Fibroblast of skin of back (primary cell): ENCODE measurements at regions not wholly inside any gene's neighbourhood (a gene's known extent, or its start where the extent isn't known, plus 50 kb on each side); places are given as distances from the start of the nearest gene placed in this dataset.

Experiments used
- DNase-seq: peaks from one replicate; pipeline ENCODE4 v3.0.0-alpha.2; 2013

DNA sequence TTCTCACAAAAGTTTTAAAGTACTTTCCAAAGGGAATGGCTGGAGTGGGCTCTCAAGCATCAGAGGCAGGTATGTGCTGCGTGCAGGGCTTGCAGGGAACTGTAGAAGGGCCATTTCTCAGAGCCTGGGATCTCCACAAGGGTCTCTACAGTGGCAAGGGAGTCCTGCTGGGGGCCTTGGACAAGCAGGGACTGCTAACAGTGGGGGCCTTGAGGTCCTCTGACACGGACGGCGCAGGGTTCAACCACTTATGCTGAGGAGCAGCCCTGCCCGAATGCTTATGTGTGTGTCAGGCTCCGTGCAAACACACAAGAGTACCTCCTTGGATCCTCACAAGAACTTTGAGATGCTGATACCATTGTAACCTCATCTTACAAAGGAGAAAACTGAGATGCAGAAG, 342.1 kb upstream of the COBL start:
- no peak for DNase-seq

DNA sequence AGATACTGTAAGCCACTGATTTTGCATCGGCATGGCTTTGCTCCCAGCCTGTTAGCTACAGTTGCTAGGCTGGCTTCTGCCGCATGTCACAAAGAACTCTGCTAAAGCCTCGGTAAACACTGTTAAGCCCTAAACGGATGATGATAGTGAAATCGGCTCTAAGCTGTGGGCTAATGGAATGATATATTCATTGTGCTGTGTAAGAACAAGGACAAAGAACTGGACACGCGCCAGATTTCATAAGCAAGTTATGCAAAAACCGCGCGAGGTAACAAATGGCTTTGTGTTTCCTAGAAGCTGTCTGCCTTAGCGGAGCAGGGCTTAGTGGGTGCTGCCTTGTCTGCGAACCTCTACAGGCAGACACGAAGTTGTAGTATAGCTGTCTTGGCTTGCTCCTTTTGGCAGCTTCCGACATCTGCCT, 331.3 kb upstream of the COBL start:
- DNase-seq, result no peak

DNA sequence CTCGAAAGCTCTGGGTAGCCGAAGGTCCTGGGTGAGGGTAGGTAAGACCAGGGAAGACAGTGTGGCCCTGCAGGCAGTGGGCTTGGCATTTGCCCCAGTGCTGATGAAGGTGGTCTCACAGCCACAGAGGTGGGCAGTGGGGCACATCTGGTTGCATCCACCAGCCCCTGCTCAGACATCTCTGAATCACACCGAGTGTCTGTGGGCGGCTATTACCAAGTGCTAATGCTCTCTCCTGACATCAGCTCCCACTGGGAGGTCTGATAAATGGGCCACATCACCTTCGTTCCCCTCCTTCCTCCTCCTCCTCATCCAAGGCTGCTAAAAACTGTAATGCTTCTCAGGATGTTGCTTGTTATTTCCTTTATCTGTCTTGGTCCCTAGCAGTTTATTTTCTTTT, 330.9 kb upstream of the COBL start:
- DNase-seq, result no peak

DNA sequence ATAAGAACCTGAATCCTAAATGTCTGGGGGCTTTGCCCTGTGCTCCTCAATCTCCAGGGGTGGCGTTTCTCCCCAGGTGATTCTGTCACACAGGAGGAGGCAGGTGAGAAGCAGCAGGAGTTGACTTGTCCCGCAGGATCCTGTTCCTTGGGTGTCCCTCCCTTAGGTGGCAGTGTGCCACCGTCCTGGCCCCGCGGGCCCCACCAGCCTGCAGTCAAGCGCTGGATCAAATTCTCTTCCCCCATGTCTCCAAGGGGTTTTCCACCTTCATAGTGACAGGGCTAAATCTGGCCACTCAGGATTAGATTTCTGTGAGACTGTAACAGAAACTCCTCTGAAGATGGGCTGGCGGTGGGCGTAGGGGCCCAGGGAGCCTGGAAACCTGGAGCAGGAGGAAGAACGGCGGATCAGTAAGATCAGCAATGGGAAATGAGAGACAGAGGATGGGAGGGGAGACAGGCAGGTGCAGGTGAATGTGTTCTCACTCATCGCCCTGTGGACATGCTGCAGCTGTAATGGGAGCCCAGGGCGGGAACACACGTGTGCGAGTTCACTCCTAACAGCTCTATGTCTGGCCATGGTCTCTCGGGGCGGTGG, 329.2 kb upstream of the COBL start:
- no peak for DNase-seq

DNA sequence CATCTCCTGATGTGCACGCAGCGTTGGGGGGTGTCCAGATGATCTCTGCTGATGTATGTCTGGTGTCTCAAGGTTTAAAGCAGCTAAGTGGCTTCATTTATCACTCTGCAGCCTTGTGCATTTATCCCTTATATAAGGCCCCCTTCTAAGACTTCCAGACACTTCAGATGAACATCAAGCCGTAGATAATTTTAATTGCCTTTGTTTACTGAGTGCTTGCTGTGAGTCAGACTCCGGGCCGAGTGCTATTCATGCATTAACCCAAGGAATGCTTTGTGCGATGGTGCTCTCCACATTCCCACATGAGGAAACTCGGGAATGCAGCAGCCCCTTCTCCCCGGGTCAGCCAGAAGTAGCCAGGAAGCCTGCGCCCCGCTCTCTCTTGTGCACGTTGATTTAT, 328.6 kb upstream of the COBL start:
- no peak for DNase-seq

DNA sequence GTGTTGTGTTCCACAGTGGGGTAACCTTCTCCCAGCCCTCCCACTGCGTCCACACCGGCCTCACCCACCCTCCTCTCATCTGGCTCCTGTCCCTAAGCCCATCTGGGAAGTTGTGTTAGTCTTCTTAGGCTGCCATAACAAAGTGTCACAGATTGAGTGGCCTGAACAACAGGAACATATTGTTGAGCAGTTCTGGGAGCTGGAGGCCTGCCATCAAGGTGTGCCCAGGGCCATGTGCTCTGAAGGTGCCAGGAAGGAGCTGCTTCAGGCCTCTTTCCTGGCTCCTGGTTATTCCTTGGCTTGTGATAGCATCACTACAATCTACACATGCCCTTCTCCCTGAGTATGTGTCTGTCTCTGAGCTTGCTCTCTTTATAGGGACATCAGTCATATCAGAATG, 327.6 kb upstream of the COBL start:
- no peak for DNase-seq

DNA sequence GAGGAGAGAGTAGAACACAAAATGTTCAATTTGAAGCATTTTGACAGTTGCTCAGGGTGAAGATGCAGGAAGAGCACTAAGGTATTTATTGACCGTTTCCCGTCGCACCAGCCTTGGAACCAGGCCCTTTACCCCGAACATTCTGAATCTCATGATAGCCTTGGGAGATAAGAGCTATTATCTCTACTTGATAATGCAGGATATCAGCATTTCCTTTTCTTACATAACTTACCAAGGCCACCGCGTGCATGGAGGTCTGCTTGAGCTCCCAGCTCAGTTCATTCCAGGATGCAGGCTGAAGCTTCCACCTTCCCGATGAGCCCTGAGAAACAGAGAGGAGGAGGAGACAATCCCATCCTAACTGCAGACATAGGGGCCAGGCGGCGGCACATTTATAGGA, 324.2 kb upstream of the COBL start:
- no peak for DNase-seq

DNA sequence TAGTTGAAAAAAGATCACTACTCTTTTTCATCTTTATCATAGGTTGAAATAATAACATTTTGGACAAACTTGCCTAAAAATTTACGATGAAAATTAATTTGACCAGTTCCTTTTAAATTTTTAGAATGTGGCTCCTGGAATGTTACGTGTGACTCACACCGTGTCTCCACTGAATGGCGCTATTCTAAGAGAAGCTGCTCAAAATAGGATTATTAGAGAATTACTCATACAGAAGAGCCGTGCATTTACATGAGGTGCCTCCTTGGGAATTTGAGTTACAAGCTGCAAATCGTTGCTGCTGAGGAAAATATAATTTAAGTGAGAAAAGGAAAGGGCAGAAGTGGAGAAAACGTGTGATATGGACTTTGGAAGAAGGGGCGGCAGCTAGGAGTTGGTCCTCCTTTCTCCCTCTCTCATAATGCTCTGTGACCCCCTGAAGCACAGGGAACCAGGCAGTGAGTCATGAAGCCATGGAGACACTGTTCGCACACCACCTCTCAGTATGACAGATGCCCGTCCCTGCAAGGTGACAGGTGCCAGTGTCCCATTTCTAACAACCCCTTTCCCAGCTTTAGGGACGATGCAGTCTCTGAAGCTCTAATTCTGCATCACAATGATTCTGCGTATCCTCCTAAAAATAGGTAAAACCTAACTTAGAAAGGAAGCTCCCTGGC, 323.2 kb upstream of the COBL start:
- DNase-seq, result no peak

DNA sequence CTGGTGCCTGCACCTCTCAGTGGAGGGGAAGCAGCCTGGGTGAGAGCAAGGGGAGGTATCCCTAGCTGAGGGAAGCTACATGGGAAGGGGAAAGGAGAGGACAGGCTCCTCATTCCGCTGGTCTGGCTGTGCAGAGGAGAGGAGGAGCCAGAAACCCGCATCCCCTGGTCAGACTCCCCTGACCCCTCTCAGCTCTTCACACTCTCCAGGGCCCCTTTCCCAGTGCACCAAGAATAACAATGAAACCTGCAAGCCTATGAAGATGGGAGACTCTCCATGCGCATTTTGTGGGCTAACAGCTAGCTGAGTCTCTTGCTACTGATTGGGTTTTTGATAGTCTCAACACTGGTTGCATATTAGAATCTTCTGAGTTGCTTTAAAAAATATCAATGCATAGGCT, 319.9 kb upstream of the COBL start:
- DNase-seq, result no peak

DNA sequence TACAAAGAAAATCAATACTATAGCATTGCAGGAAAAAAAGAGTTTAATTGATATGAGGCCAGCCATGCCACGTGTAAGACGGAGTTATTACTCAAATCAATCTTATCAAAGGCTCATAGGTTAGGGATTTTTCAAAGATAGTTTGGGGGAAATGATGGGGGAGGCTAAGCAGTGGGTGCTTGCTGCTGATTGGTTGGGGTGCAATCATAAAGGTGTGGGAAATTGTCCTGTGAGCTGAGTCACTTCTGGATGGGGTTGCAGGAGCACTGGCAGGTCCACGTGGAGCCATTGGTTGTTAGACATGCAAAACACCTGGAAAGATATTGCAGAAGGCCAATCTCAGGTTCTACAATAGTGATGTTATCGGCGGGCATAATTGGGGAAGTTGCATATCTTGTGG, 319.2 kb upstream of the COBL start:
- no peak for DNase-seq

DNA sequence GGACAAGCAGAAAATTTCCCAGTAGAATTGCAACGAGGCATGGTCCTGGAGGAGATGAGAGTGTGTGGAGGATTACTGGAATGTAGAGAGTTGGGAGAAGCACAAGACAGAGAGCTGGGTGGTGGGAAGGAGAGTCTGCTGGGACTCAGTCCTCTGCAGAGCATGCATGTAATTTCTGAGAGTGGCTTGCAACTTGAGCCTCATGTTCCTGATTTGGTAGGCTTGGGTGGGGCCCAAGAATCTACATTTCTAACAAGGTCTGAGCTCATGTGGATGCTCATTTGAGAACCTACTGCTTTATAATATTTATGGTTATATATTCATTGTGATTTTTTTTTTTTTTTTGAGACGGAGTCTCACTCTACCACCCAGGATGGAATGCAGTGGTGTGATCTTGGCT, 317.9 kb upstream of the COBL start:
- DNase-seq, result no peak

DNA sequence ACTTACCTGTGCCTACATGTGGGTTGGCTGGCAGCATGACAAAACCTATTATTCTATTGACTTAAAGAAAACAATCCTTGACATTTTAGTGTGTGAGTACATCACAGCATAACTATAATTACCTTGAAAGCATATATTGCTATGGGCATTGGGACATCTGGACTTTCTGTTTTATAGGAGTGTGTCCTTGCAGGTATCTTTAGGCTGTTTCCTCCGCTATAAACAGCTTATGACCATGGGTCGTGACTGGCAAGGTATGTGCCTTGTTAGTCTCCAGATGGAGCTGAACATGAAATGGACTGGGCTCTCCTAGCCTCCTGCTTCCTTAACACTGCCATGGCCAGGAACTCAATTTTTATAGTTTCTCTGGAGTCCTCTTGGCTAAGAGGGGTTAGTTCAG, 317.4 kb upstream of the COBL start:
- no peak for DNase-seq

DNA sequence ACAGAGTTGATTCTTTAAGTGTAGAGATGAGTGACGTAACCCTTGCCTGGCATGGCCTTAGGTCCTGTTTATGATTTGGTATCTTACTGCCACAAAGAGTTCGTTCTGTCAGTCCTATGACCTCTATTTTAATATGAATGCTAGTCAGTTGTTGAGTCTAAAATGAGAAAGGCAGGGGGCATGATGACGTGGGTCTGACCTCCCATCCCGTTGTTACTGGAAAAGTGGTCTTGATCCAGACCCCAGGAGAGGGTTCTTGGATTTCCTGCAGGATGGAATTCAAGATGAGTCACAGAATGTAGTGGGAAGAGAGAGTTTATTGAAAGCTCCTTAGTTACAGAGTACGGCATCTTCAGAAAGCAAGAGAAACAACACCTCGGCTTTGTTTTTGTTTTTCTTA, 317.0 kb upstream of the COBL start:
- DNase-seq, result no peak

DNA sequence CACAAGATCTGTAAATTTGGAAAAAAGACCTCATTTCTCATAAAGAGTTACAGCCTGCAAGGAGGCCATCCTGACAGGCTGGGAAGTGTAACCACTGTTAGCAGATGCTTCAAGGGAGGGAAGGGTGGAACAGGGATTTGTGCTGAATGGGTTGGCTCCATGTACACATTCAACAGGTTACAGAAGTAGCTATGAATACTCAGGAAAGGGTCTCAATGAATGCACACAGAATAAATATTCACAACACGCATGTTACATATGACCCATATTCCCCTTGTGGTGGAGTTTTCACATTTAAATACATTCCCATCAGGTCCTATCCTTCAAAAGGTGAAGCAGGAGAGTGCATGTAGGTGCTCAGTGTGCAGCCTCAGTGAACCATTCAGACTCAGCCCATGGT, 316.4 kb upstream of the COBL start:
- DNase-seq, result no peak

DNA sequence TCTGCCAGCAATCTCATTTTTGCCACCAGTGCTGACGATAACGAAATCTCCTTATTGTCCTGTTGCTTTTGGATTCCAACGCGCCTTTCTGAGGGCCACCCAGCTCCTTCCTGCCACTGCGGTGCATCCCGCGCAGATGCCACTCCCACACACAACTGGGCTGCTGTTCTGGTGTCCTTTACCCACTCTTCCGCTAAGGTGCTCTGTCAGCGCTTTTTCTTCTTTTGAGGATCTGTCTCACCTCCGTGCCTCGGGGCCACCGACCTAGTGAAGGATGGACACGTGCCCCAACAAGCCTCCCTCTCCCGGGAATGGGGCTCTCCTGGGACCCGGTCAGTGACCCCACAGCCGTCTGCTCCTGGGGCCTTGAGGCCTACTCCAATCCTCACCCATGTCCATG, 314.3 kb upstream of the COBL start:
- DNase-seq, result no peak

DNA sequence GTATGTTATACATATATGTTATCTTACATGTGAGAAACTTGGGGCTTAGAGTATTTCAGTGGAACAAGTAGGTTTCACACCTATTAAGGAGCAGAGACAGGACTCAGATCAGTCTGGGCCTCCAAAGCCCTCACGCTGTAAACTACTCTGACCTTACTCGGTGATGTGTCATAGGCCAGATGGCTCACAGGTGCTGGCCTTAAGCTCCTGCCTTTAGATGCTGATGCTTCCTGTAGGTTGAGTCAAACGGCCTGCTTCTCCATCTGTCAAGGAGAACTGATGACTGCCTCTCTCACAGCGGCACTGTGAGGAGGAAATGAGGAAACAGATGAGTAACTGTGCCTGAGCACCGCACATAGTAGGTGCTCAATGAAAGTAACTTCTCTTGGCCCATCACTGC, 312.6 kb upstream of the COBL start:
- no peak for DNase-seq

DNA sequence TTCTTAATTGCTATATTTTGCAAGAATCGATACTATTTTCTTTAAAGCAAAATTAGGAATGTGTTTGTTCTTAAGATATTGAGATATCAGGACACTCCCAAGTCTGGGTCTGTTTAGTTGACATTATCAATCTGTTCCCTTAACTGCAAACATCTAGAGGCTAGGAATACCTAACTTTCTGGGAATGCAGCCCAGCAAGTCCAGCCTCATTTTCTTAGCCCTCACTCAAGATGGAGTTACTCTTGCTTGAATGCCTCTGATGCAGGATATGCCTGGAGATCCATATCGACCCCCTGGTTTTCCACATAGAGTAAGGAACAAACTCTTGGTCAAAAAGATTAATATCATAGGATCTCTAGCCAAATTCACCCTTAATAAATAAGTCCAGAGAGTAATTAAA, 305.3 kb upstream of the COBL start:
- no peak for DNase-seq

DNA sequence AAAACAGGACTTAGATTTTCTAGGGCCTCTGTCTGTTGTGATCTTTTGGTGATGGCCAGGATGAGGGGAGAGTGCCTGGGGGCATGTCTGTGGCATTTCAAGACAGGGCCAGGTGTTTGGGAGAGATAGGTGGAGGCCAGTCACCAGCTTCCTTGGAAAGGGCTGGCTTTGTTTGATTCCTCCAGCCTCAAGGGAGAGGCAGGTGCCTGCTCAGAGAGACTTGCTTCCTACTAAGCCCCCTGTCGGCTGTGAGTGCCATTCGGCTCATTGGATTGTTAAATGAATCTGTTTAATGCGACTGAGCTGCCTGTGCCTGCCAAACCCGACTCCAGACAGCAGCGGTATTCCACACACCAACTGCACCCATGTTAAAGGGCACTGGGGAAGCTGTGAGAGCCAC, 304.1 kb upstream of the COBL start:
- DNase-seq, result no peak

DNA sequence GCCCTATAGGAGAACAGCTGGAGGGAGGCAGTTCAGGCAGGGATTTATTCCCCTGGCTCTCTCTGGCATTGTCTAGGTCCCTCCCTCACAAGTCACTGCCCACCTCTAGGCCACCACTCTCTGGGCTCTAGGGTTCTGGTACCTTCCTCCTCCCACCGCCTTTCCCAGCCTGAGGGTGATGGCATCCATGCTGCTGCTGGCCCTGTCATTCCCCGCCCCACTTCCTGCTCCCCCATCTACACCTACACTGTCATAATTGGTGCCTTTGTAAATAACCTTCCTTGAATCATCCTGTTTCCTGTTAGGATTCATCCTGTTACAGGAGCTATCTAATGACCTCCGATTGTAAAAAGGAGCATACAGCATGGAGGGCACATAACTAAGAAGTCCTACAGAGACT, 303.3 kb upstream of the COBL start:
- no peak for DNase-seq

DNA sequence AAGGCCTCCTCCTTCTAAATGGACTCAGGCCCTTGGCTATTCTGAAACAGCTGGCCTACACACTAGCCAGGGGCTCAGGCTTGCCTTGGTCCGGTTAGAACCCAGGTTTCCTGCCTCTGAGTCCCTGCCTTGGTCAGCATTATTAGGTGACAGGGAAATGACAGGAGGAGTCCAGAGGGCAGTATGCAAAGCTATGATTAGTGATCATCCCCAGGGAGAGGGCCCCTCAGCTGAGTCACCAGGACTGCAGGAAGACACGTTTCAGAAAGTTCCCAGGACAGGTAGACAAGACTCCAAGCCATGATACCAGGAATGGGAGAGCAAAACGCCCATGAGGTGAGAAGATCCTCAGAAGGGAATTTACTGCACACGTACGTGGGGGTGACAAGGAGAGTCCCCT, 301.1 kb upstream of the COBL start:
- no peak for DNase-seq

DNA sequence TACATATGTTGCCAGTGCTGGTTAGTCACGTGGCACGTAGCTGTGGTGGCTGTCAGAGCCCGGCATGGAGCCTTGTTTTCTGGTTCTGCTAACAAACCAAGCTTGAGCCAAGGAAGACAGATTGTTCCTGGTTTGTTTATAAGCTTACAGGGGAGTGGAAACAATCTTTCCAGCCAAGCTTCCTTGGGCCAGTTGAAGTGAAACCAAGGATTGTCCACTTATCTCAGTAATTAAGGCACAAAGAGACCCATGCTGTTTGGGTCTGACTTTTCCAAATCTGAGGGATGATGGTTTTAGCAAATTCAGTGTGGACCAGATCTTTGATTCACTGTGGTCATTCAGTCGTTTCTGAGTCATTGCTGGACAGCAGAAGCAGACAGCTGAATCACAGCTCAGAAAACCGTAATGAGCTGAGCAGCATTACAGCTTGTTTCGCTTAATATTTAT, 297.3 kb upstream of the COBL start:
- DNase-seq, result no peak

DNA sequence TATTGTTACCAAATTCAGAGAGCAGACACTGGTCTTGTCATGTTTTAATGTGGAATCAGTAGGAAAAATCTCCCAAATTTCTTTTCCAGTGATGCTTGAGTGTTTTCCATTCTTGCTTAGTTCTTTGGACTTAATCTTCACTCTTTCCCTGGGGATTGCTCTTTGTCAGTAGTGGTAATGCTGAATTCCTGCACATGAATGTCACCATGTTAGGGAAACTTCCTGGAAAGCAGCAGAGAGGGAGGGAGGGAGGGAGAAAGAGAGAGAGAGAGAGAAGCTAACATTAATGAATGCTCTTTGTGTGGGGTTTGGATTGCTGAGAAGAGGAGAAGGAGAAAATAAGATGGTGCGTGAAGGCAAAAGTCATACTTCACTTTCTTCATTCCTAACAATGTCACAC, 295.3 kb upstream of the COBL start:
- no peak for DNase-seq

DNA sequence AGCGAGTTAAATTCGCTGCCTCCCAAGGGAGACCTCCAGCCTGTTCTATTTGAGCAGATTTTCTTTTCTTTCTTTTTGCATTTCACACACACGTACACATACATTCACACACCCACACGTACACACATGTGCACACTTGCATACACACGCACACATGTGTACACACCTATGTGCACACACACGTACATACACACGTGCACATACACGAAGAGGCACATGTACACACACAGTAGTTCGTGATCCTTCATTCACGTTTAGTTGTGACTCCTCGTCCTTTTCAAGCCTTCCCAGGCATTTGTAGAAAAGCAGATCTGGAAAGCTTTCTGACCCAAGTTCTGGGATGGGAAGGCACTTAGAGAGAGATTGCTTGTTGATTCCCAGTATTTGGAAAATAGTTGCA, 290.8 kb upstream of the COBL start:
- no peak for DNase-seq

DNA sequence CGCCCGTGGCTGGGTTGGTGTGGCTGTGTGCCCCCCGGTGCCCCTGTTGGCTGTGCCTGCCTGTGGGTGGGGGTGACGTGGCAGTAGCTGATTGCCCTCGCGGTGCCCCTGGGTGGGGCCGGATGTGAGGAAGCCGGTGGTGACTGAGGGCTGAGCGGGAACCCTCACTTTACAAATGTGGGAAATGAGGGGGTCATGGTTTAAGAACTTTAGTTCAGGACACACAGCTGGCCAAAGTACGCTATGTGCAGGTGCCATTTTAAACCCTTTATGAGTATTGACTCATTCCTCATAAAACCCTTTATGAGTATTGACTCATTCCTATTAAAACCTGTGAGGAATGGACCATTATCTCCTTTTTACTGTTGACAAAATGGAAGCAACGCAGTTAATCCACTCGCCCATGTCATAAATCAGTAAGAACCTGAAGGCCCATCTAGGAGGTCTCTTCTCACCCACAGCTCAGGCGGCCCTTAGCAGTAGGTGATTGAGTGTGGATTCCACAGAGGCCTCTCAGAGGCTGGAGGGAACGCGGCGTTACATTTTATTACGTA, 290.1 kb upstream of the COBL start:
- DNase-seq, result no peak

DNA sequence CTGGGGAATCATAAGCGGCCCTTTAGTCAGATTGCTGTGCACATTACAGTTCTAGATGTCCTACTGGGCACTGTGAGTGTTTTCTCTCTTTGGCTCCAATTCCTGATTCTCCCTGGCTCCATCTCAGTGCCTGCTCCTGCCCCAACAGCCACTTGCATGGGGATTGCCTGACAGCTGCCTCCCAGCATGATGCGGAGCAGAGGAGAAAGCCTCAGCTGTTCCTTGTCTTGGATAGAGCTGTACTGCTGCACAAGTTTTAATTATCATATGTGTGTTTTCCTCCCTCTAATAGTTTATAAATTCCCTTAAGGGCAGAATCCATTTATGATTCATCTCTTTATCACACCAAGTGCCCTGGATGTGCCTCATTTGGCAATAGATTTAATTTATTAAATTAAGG, 285.8 kb upstream of the COBL start:
- no peak for DNase-seq
